Activated CD8-positive, alpha-beta T cell treated with anti-CD3 and anti-CD28 coated beads for 36 hours (primary cell): ENCODE measurements at regions not wholly inside any gene's neighbourhood (a gene's known extent, or its start where the extent isn't known, plus 50 kb on each side); places are given as distances from the start of the nearest gene placed in this dataset.

Source experiments
- ATAC-seq: fragments of 200-7000 bp; cut with Tn5 transposase; one replicate; pipeline ENCODE4 v1.10.0; 2021; ENCODE audit warnings: mild to moderate bottlenecking, moderate library complexity
- CTCF ChIA-PET: fragments of 350-600 bp; sonication (Branson Sonifier 250); formaldehyde crosslinking; loops from one replicate; lab custom pipeline; 2021; ENCODE audit warnings: antibody characterized with exemption; lab: Charles Lee
- POLR2A ChIA-PET: fragments of 350-600 bp; sonication (Branson Sonifier 250); formaldehyde crosslinking; loops from one replicate; lab custom pipeline; 2021; ENCODE audit warnings: antibody characterized with exemption; lab: Charles Lee
- DNase-seq: peaks from one replicate; pipeline ENCODE4 v3.0.0-alpha.2; 2020
- H3K27ac Mint-ChIP-seq: one replicate; pipeline ENCODE4 v1.8.0; 2021; ENCODE audit warnings: mild to moderate bottlenecking, mixed read lengths
- H3K27me3 Mint-ChIP-seq: one replicate; pipeline ENCODE4 v1.8.0; 2021; ENCODE audit warnings: mixed read lengths
- H3K36me3 Mint-ChIP-seq: one replicate; pipeline ENCODE4 v1.8.0; 2021; ENCODE audit warnings: low read depth, mixed read lengths
- H3K4me1 Mint-ChIP-seq: one replicate; pipeline ENCODE4 v1.8.0; 2021; ENCODE audit warnings: low read depth, mixed read lengths
- H3K4me3 Mint-ChIP-seq: one replicate; pipeline ENCODE4 v1.8.0; 2021; ENCODE audit warnings: mild to moderate bottlenecking, moderate library complexity, mixed read lengths
- H3K9me3 Mint-ChIP-seq: one replicate; pipeline ENCODE4 v1.8.0; 2021; ENCODE audit warnings: mixed read lengths
- intact Hi-C: fragments of 100-400 bp; cut with micrococcal nuclease; formaldehyde crosslinking; loops from one replicate; pipeline ENCODE4 v1.10.0; 2022
- TF ChIP-seq, protein P1 (sequence below): fragments of 200-600 bp; IDR thresholded peaks from one replicate; pipeline ENCODE4 v1.8.0; 2022; ENCODE audit warnings: antibody characterized with exemption, mild to moderate bottlenecking

DNA sequence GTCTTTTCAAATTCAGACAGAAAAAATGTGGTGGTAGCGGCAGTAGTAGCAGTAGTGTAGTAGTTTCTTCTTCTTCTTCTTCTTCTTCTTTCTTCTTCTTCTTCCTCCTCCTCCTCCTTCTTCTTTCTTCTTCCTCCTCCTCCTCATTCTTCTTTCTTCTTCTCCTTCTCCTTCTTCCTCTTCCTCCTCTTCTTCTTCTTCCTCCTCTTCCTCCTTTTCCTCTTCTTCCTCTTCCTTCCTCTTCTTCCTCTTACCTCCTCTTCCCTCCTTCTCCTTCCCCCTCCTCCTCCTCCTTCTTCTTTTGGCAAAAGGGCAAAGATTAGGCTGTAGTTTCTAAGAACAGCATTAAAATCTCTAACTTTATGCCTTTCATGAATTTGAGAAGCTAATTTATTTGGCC, 59.6 kb upstream of the INSM2 start:
- H3K36me3 Mint-ChIP-seq: no peaks in the 10 kb centered on the region
- no peaks in the 10 kb centered on the region for H3K9me3 Mint-ChIP-seq
- ChIA-PET POLR2A (no interaction called here), CTCF (interaction anchor here (1.5 kb wide), 1 partner anchor 59 kb away, joined by 3 read pairs; the partner anchor contains the start of gene INSM2)
- intact Hi-C loops: no loop called here
- peaks cover 21% of the 10 kb centered on the region for H3K27me3 Mint-ChIP-seq
- TF ChIP-seq, protein P1, sequence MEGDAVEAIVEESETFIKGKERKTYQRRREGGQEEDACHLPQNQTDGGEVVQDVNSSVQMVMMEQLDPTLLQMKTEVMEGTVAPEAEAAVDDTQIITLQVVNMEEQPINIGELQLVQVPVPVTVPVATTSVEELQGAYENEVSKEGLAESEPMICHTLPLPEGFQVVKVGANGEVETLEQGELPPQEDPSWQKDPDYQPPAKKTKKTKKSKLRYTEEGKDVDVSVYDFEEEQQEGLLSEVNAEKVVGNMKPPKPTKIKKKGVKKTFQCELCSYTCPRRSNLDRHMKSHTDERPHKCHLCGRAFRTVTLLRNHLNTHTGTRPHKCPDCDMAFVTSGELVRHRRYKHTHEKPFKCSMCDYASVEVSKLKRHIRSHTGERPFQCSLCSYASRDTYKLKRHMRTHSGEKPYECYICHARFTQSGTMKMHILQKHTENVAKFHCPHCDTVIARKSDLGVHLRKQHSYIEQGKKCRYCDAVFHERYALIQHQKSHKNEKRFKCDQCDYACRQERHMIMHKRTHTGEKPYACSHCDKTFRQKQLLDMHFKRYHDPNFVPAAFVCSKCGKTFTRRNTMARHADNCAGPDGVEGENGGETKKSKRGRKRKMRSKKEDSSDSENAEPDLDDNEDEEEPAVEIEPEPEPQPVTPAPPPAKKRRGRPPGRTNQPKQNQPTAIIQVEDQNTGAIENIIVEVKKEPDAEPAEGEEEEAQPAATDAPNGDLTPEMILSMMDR: no peak
- no peak overlapping the region for H3K27ac Mint-ChIP-seq
- no peaks in the 10 kb centered on the region for H3K4me1 Mint-ChIP-seq
- DNase-seq: no peak
- ATAC-seq: no peak
- no peak overlapping the region for H3K4me3 Mint-ChIP-seq

DNA sequence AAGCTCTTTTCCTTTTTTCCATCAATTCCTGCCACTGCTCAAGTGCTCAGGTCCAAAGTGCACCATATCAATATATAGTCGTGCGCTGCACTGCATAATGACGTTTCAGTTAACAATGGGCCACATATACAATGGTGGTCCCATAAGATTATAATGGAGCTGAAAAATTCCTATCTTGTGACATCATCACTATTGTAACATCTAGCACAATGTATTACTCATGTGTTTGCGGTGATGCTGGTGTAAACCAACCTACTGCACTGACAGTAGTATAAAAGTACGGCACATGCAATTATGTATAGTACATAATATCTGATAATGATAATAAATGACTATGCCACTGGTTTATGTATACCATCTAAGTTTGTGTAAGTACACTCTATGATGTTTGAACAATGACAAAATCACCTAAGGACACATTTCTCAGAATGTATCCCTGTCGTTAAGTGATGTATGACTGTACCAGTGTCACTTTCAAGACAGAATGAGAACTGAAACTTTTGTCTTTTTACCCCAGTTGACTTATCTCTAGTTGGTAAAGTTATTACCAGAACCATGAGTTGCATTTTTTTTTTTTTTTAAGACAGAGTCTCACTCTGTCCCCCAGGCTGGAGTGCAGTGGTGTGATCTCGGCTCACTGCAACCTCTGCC, 53.7 kb upstream of the INSM2 start:
- Mint-ChIP-seq H3K27me3 (peaks cover 7% of the 10 kb centered on the region), H3K36me3 (no peaks in the 10 kb centered on the region), H3K9me3 (no peaks in the 10 kb centered on the region), H3K27ac (no peak overlapping the region), H3K4me1 (no peaks in the 10 kb centered on the region), H3K4me3 (no peak overlapping the region)
- POLR2A ChIA-PET: no interaction called here
- TF ChIP-seq, protein P1: no peak
- ATAC-seq (peak; percentile 77), DNase-seq (peak; percentile 2)
- CTCF ChIA-PET: no interaction called here
- intact Hi-C loops: no loop called here

DNA sequence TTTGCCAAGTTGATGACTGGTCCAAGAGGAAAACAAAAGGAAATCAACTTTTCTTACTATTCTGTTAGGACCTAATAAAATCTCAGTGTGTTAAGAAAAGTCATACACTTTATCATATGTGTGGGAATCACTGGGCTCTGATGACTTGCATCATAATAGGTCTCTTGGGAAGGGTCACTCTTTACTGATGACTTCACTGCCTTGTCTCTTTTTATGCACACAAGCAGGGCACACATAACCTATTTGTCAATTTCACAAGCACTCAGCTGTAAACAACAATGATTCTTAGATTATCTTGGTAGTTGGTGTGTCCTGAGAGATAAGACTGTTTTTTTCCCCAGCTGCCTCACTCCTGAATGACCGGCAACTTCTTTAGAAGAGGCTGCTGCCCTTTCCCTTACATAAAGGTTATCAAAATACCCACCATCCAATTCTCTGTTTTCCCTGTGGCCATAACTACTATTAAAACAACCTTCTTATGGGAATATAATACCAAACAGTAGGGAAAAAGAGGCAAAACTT, 50.9 kb upstream of the INSM2 start:
- no peaks in the 10 kb centered on the region for H3K9me3 Mint-ChIP-seq

More for the DNA sequence above, 50.9 kb upstream of the INSM2 start:
- no peak for DNase-seq
- H3K36me3 Mint-ChIP-seq: no peaks in the 10 kb centered on the region
- intact Hi-C loops: no loop called here
- CTCF ChIA-PET: no interaction called here
- H3K27me3 Mint-ChIP-seq: peaks cover 5% of the 10 kb centered on the region
- TF ChIP-seq, protein P1: no peak
- H3K27ac Mint-ChIP-seq: no peak overlapping the region
- POLR2A ChIA-PET: no interaction called here
- ATAC-seq: no peak
- H3K4me3 Mint-ChIP-seq: no peak overlapping the region
- no peaks in the 10 kb centered on the region for H3K4me1 Mint-ChIP-seq
